ENCODE measurements at regions not wholly inside any gene's neighbourhood (a gene's known extent, or its start where the extent isn't known, plus 50 kb on each side); places are given as distances from the start of the nearest gene placed in this dataset.

DNA sequence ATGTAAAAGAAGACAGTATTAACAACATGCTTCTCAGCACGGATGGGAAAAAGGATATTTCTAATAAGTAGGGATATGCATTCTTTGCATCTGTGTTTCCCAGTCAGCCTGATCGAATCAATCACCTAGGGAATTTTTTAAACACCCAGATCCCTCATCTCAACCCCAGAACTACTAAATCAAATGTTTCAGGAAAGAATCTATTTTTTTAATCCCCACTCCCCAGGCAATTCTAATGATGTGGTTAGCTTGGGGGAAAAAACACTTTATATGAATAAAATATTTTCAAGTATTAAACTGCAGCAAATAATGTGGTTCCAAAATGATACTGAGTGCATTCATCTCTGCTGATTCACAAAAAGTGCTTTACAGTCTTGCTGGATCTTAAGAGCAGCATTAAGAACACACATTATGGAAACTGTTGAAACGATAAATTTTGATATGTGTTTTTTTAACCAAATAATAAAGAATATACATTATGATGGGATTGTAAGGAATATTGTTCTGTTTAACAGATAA, 68.7 kb upstream of the GUCY1A1 start:
- no peak for DNase-seq
- ATAC-seq: no peak
- TF ChIP-seq, protein P1, sequence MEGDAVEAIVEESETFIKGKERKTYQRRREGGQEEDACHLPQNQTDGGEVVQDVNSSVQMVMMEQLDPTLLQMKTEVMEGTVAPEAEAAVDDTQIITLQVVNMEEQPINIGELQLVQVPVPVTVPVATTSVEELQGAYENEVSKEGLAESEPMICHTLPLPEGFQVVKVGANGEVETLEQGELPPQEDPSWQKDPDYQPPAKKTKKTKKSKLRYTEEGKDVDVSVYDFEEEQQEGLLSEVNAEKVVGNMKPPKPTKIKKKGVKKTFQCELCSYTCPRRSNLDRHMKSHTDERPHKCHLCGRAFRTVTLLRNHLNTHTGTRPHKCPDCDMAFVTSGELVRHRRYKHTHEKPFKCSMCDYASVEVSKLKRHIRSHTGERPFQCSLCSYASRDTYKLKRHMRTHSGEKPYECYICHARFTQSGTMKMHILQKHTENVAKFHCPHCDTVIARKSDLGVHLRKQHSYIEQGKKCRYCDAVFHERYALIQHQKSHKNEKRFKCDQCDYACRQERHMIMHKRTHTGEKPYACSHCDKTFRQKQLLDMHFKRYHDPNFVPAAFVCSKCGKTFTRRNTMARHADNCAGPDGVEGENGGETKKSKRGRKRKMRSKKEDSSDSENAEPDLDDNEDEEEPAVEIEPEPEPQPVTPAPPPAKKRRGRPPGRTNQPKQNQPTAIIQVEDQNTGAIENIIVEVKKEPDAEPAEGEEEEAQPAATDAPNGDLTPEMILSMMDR (IDR thresholded peaks at IDR 0.05): no peak
- ChIA-PET POLR2A (no interaction called here), CTCF (no interaction called here)
- Mint-ChIP-seq H3K4me3 (no peak overlapping the region), H3K36me3 (ENCODE audit: low read depth) (no peaks in the 10 kb centered on the region), H3K9me3 (no peaks in the 10 kb centered on the region), H3K27ac (no peak overlapping the region), H3K4me1 (ENCODE audit: low read depth) (peaks cover 1% of the 10 kb centered on the region), H3K27me3 (peaks cover 4% of the 10 kb centered on the region)
- intact Hi-C loops (cut with micrococcal nuclease): no loop called here

DNA sequence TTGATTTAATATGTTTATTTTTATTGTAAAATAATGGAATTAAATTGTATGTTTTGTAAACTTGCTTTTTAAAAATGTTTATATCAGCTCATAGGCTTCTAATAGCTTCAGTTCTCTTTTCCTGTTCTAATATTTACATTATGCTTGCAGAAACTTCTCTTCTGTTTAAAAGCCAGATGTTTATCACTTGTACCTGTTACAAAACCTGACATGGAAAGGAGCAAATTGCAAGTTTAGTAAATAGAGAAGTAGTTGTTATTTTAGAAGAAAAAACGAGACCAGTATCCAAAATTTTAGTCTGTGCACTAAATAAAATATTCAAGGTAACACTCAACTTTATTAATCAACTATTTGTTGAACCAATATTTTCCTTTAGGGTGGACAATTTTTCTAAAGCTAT, 69.4 kb upstream of the GUCY1A1 start:
- TF ChIP-seq, protein P1 (IDR thresholded peaks at IDR 0.05): no peak
- no peak for ATAC-seq
- no peak for DNase-seq
- H3K9me3 Mint-ChIP-seq: no peaks in the 10 kb centered on the region
- H3K27me3 Mint-ChIP-seq: peaks cover 4% of the 10 kb centered on the region
- ChIA-PET CTCF (no interaction called here), POLR2A (no interaction called here)
- intact Hi-C loops (cut with micrococcal nuclease): no loop called here
- no peak overlapping the region for H3K4me3 Mint-ChIP-seq
- no peak overlapping the region for H3K27ac Mint-ChIP-seq
- no peaks in the 10 kb centered on the region for H3K36me3 Mint-ChIP-seq (ENCODE audit: low read depth)
- no peaks in the 10 kb centered on the region for H3K4me1 Mint-ChIP-seq (ENCODE audit: low read depth)

GRCh38 chr4:155593793-155594192, 72.9 kb upstream of the GUCY1A1 start:
- Mint-ChIP-seq H3K9me3 (no peaks in the 10 kb centered on the region), H3K36me3 (ENCODE audit: low read depth) (no peaks in the 10 kb centered on the region), H3K27me3 (peaks cover 8% of the 10 kb centered on the region), H3K4me1 (ENCODE audit: low read depth) (no peaks in the 10 kb centered on the region), H3K27ac (no peak overlapping the region), H3K4me3 (no peak overlapping the region)
- CTCF ChIA-PET: no interaction called here
- TF ChIP-seq, protein P1 (IDR thresholded peaks at IDR 0.05): no peak
- POLR2A ChIA-PET: no interaction called here
- no peak for ATAC-seq
- DNase-seq: no peak
- intact Hi-C loops (cut with micrococcal nuclease): no loop called here

DNA sequence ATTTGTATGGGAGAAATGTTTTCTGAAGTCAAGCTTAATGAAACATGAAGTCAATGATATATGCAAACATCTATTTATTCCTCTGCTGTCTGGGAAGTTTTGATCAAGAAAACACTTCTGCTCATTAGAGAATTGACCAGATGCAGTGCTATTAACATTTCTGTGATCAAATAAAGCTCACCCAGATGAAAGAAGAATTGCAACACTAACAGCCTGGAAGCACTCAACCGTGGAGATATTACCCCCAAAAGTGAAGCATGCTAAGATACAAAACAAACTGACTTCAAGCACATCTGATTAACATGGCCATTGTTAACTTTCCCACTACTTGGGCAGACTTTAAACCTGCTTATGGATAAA, 73.7 kb upstream of the GUCY1A1 start:
- Mint-ChIP-seq H3K27ac (no peak overlapping the region), H3K4me3 (no peak overlapping the region), H3K36me3 (ENCODE audit: low read depth) (no peaks in the 10 kb centered on the region), H3K9me3 (no peaks in the 10 kb centered on the region), H3K27me3 (peaks cover 8% of the 10 kb centered on the region), H3K4me1 (ENCODE audit: low read depth) (no peaks in the 10 kb centered on the region)
- ChIA-PET POLR2A (no interaction called here), CTCF (no interaction called here)
- TF ChIP-seq, protein P1 (IDR thresholded peaks at IDR 0.05): no peak
- DNase-seq (no peak), ATAC-seq (no peak)
- intact Hi-C loops (cut with micrococcal nuclease): no loop called here

DNA sequence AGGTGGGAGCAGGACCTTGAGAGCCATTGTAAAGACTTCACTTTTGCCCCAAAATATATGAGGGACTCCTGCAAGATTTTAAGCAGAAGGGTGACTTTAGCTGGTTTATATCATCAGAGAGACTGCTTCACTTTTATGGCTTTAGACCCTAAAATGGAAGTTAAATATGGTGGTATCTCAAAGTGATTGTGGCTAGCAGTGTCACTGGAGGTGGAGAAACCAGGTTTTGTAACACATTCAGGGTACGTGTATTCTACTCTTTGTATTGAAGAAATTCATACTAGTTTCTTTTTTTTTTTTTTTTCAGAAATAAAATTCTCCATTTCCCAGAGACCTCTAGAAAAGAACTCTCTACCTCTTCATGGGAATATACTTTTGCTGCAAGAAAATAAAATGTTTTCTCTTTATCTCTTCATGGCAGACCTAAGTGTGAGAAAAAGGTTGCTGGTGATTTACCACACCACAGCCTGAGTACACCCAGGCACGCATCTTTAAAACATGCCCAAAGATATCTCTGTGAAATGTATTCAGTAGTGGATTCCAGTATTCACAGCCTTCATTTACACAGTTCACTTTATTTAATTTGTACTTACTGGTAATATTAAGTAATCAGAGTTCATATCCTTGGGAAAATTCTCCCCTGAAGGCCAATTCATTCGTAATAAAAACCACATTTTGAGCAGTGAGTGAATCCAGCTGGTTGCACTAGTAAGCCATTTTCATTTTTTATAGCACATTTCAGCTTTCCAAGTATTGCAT, 74.3 kb upstream of the GUCY1A1 start:
- no peaks in the 10 kb centered on the region for H3K9me3 Mint-ChIP-seq
- no peak overlapping the region for H3K4me3 Mint-ChIP-seq
- ChIA-PET CTCF (no interaction called here), POLR2A (no interaction called here)
- DNase-seq (no peak), ATAC-seq (no peak)
- TF ChIP-seq, protein P1 (IDR thresholded peaks at IDR 0.05): no peak
- no peak overlapping the region for H3K27ac Mint-ChIP-seq
- H3K36me3 Mint-ChIP-seq (ENCODE audit: low read depth): no peaks in the 10 kb centered on the region
- peaks cover 6% of the 10 kb centered on the region for H3K27me3 Mint-ChIP-seq
- intact Hi-C loops (cut with micrococcal nuclease): no loop called here
- no peaks in the 10 kb centered on the region for H3K4me1 Mint-ChIP-seq (ENCODE audit: low read depth)
